Testis (tissue), 2 donors: ENCODE measurements at regions not wholly inside any gene's neighbourhood (a gene's known extent, or its start where the extent isn't known, plus 50 kb on each side); places are given as distances from the start of the nearest gene placed in this dataset.

Source experiments
- CTCF ChIP-seq, 3 experiments: fragments of 450-650 bp in 2 of 3; fragments of 200-600 bp in 1 of 3; sonication (generic) in 1 of 3; IDR thresholded peaks; one replicate each; pipeline ENCODE4 v1.5.1; 2016 to 2019; ENCODE audit warnings: antibody characterized with exemption in 3 of 3, mild to moderate bottlenecking in 2 of 3, moderate library complexity in 1 of 3
- POLR2A ChIP-seq: fragments of 450-650 bp; IDR thresholded peaks from one replicate; pipeline ENCODE4 v1.6.1; 2017; ENCODE audit warnings: antibody characterized with exemption, mild to moderate bottlenecking, moderate library complexity

- TF ChIP-seq POLR2A (no peak), CTCF (IDR thresholded peaks at IDR 0.05) (no peak)
These were observed 63.0 kb upstream of the CD2AP start for GRCh38 chr6:47414423-47415167.
